ENCODE measurements at regions not wholly inside any gene's neighbourhood (a gene's known extent, or its start where the extent isn't known, plus 50 kb on each side); places are given as distances from the start of the nearest gene placed in this dataset.

DNA sequence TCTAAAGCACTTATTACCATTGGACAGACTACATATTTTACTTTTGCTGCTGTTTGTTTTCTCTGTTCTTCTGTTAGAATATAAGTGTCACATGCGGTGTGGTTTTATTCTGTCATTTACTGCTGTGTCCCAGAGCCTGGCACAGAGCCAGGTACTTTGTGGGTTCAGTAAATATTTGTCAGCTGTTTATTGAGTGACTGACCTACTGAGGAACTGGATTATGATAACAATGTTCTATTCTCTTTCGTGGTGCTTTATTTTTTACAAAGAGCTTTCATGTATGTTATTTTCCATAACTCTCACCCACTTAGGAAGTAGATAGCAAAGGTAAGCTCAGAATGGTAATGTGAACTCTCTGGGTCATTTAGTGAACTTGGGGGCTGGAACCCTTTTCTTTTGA, 118.8 kb downstream of the RWDD3 start:
- no peak overlapping the region for H3K4me3 ChIP-seq
- DNase-seq (ENCODE audit: extremely low read depth in 1 of 4, low spot score in 3 of 4) = no peak
- no peaks in the 10 kb centered on the region for H3K36me3 ChIP-seq (ENCODE audit: control insufficient read depth, insufficient read depth, low read length)
- H2AFZ ChIP-seq (ENCODE audit: low read depth, low read length) = no peak overlapping the region
- H3K79me2 ChIP-seq (ENCODE audit: control insufficient read depth, insufficient read depth, low read length) = no peaks in the 10 kb centered on the region
- H3K4me2 ChIP-seq (ENCODE audit: insufficient read depth, low read length) = no peak overlapping the region
- ChIA-PET POLR2A (no interaction called here), CTCF (ENCODE audit: low intra/inter-chr PET ratio) (no interaction called here)
- intact Hi-C loops (cut with micrococcal nuclease) = no loop called here
- in situ Hi-C loops (cut with MboI) = no loop called here
- H3K9ac ChIP-seq (ENCODE audit: insufficient read depth in 1 of 2, low read depth in 2 of 2, low read length in 2 of 2) = no peak overlapping the region
- no peaks in the 10 kb centered on the region for H3K4me1 ChIP-seq (replicated peaks in 1 of 2; ENCODE audit: control insufficient read depth in 2 of 2, insufficient read depth in 2 of 2, low read length in 2 of 2)
- no TSS peak for BruUV-seq (replicated peaks)
- no peak for ATAC-seq
- no peaks in the 10 kb centered on the region for H4K20me1 ChIP-seq (replicated peaks; ENCODE audit: control insufficient read depth, insufficient read depth, low read length)
- no peak overlapping the region for H3K27ac ChIP-seq (ENCODE audit: extremely low read depth, low read depth, low read length)
- TF ChIP-seq NFIX (CRISPR knock-in tag; IDR thresholded peaks at IDR 0.05; ENCODE audit: low read depth) (peak; percentile 40; the same call in 1 of the 2 replicates), ZNF75A (CRISPR knock-in tag; IDR thresholded peaks at IDR 0.05) (no peak), RBBP5 (IDR thresholded peaks at IDR 0.05; ENCODE audit: borderline replicate concordance, insufficient read depth, low read length, poor library complexity, severe bottlenecking) (no peak), NFIC (IDR thresholded peaks at IDR 0.05) (peak; percentile 84)
- no peak for FAIRE-seq
- 3% methylated on average over 2 of the region's 2 CpGs for WGBS (ENCODE audit: insufficient coverage, low coverage, missing lambda C conversion rate)
- H3K9me3 ChIP-seq (replicated peaks; ENCODE audit: control insufficient read depth, insufficient read depth, low read depth, low read length) = no peaks in the 10 kb centered on the region
- H3K27me3 ChIP-seq (ENCODE audit: control insufficient read depth in 2 of 2, insufficient read depth in 2 of 2, low read length in 2 of 2) = no peaks in the 10 kb centered on the region
- H3K9me1 ChIP-seq (ENCODE audit: control insufficient read depth, insufficient read depth, low read length) = no peaks in the 10 kb centered on the region

DNA sequence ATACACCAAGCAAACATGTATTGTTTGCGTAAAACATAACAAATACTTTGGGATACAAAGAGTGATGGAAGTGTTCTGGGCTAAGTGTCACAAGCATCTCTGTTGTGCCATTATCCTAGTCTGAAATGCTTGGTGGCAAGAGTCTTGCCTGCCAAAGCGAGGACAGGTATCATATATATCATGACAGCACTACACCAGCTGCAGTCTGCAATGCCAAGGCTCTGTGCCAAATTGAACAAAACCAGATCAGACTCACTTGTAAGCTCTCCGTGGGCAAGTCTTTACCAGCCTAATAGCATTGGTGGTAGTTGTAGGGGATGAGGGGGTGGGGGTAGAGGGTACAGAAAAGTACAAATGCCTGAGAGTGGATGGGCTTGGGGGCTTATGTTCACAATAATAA, 119.2 kb downstream of the RWDD3 start:
- in situ Hi-C loops (cut with MboI) (no loop called here), intact Hi-C loops (cut with micrococcal nuclease) (no loop called here)
- ATAC-seq (no peak), FAIRE-seq (no peak), DNase-seq (ENCODE audit: extremely low read depth in 1 of 4, low spot score in 3 of 4) (no peak)
- no peak overlapping the region for H3K27ac ChIP-seq (ENCODE audit: extremely low read depth, low read depth, low read length)
- no peaks in the 10 kb centered on the region for H3K27me3 ChIP-seq (ENCODE audit: control insufficient read depth in 2 of 2, insufficient read depth in 2 of 2, low read length in 2 of 2)
- BruUV-seq (replicated peaks) = no TSS peak
- H3K79me2 ChIP-seq (ENCODE audit: control insufficient read depth, insufficient read depth, low read length) = no peaks in the 10 kb centered on the region
- POLR2A ChIA-PET = no interaction called here
- H3K9me1 ChIP-seq (ENCODE audit: control insufficient read depth, insufficient read depth, low read length) = no peaks in the 10 kb centered on the region
- WGBS (ENCODE audit: insufficient coverage, low coverage, missing lambda C conversion rate) = 0% methylated on average over 3 of the region's 3 CpGs
- H4K20me1 ChIP-seq (replicated peaks; ENCODE audit: control insufficient read depth, insufficient read depth, low read length) = no peaks in the 10 kb centered on the region
- CTCF ChIA-PET (ENCODE audit: low intra/inter-chr PET ratio) = no interaction called here
- H3K36me3 ChIP-seq (ENCODE audit: control insufficient read depth, insufficient read depth, low read length) = no peaks in the 10 kb centered on the region
- H3K4me2 ChIP-seq (ENCODE audit: insufficient read depth, low read length) = no peak overlapping the region
- H2AFZ ChIP-seq (ENCODE audit: low read depth, low read length) = no peak overlapping the region
- no peak overlapping the region for H3K9ac ChIP-seq (ENCODE audit: insufficient read depth in 1 of 2, low read depth in 2 of 2, low read length in 2 of 2)
- no peak for TF ChIP-seq GATA2 (CRISPR knock-in tag; IDR thresholded peaks at IDR 0.05)
- TF ChIP-seq LARP7 (IDR thresholded peaks at IDR 0.05) = no peak
- no peak for TF ChIP-seq BMI1 (IDR thresholded peaks at IDR 0.05; ENCODE audit: low read length)
- TF ChIP-seq TARDBP (IDR thresholded peaks at IDR 0.05) = no peak
- TF ChIP-seq, protein P1, sequence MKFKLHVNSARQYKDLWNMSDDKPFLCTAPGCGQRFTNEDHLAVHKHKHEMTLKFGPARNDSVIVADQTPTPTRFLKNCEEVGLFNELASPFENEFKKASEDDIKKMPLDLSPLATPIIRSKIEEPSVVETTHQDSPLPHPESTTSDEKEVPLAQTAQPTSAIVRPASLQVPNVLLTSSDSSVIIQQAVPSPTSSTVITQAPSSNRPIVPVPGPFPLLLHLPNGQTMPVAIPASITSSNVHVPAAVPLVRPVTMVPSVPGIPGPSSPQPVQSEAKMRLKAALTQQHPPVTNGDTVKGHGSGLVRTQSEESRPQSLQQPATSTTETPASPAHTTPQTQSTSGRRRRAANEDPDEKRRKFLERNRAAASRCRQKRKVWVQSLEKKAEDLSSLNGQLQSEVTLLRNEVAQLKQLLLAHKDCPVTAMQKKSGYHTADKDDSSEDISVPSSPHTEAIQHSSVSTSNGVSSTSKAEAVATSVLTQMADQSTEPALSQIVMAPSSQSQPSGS (CRISPR knock-in tag; IDR thresholded peaks at IDR 0.05) = no peak
- H3K4me1 ChIP-seq (replicated peaks in 1 of 2; ENCODE audit: control insufficient read depth in 2 of 2, insufficient read depth in 2 of 2, low read length in 2 of 2) = no peaks in the 10 kb centered on the region
- no peaks in the 10 kb centered on the region for H3K9me3 ChIP-seq (replicated peaks; ENCODE audit: control insufficient read depth, insufficient read depth, low read depth, low read length)
- H3K4me3 ChIP-seq = no peak overlapping the region
